Psoas muscle (tissue), 7 donors: ENCODE measurements at regions not wholly inside any gene's neighbourhood (a gene's known extent, or its start where the extent isn't known, plus 50 kb on each side); places are given as distances from the start of the nearest gene placed in this dataset.

Source experiments
- ATAC-seq, 4 donors: fragments of 200-7000 bp; cut with Tn5 transposase; one replicate each; pipeline ENCODE4 v1.9.1; 2020; ENCODE audit warnings: moderate library complexity in 3 of 4, mild to moderate bottlenecking in 2 of 4
- DNase-seq, 2 donors: peaks; one replicate each; pipeline ENCODE4 v3.0.0-alpha.2; 2020
- H3K27ac ChIP-seq: fragments of 200-600 bp; one replicate; pipeline ENCODE4 v1.8.0; 2022
- H3K27me3 ChIP-seq, 3 donors: fragments of 200-600 bp in 1 of 3; one replicate each; pipeline versions ENCODE4 v1.6.1 to v1.8.0; 2013 to 2022; ENCODE audit warnings: low read length in 2 of 3, mild to moderate bottlenecking in 2 of 3, moderate library complexity in 1 of 3; ENCODE audit not compliant: insufficient read depth in 3 of 3
- H3K36me3 ChIP-seq, 2 donors: fragments of 200-600 bp in 1 of 2; one replicate each; pipeline versions ENCODE4 v1.6.1 to v1.8.0; 2013 to 2022; ENCODE audit warnings: low read depth in 1 of 2, mild to moderate bottlenecking in 1 of 2, moderate library complexity in 1 of 2; ENCODE audit not compliant: insufficient read depth in 1 of 2
- H3K4me1 ChIP-seq: fragments of 200-600 bp; one replicate; pipeline ENCODE4 v1.8.0; 2022
- H3K4me3 ChIP-seq: fragments of 200-600 bp; one replicate; pipeline ENCODE4 v1.8.0; 2022; ENCODE audit warnings: mild to moderate bottlenecking
- H3K9me3 ChIP-seq: fragments of 200-600 bp; one replicate; pipeline ENCODE4 v1.8.0; 2022
- WGBS, 3 donors: extraction: QIAGEN DNeasy Blood & Tissue Kit; methylation state at CpG; one replicate each; pipeline versions ENCODE4 v1.1.6 to v1.1.7; 2013; 5-methylcytosine and 5-hydroxymethylcytosine counted together
- intact Hi-C, 2 donors: fragments of 100-400 bp; cut with DNase I; formaldehyde crosslinking; loops; one replicate each; pipeline versions ENCODE4 v1.11.0 to v1.14.2; 2022
- TF ChIP-seq, protein P1 (sequence below): fragments of 200-600 bp; IDR thresholded peaks from one replicate; pipeline ENCODE4 v1.8.0; 2022; ENCODE audit warnings: antibody characterized with exemption
- donor health status: healthy with polysubstance abuse.
- donor health status: DM: no; HTN: no; CAD: no; lungs with moderate emphysema.
- donor health status: Bipolar disorder and iron deficiency.
- donor health status: healthy.
- donor health status: DM: yes; HTN: yes; CAD: no.
- donor health status: DM: no; HTN: no; CAD: no.
- donor health status: DM: yes; HTN: yes; CAD: no.

DNA sequence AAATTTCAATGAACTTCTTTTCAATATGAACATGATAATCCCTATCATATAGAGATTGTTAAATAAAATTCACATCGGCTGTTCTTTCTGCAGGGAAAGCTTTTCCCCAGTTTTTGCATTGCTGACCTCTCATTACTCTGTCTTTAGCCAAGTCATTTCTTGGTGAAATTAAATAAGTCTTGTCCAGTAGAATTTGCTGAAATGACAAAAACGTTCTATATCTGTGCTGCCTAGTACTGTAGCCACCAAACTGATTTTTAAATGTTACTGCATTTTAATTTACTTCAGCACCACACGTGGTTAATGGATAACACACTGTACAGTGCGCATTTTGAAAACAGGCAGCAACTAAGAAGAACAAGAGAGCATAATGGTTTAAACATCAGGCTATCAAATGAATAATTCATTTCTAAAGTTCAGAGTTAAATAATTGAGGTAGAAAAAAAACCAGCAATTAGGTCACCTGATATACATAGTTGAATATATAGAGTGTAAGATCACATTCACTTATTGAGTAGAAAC, 178.9 kb downstream of the LIG4 start:
- intact Hi-C loops = no loop called here
- DNase-seq (no peak), ATAC-seq (no peak)
- 58 to 66% (median 58%) methylated on average over 4 of the region's 4 CpGs for WGBS, 3 donors
- Histone ChIP-seq H3K4me3 (no peak overlapping the region), H3K4me1 (no peaks in the 10 kb centered on the region), H3K36me3 (no peaks in the 10 kb centered on the region), H3K9me3 (no peaks in the 10 kb centered on the region), H3K27me3 (no peaks in the 10 kb centered on the region), H3K27ac (no peak overlapping the region)
- TF ChIP-seq, protein P1, sequence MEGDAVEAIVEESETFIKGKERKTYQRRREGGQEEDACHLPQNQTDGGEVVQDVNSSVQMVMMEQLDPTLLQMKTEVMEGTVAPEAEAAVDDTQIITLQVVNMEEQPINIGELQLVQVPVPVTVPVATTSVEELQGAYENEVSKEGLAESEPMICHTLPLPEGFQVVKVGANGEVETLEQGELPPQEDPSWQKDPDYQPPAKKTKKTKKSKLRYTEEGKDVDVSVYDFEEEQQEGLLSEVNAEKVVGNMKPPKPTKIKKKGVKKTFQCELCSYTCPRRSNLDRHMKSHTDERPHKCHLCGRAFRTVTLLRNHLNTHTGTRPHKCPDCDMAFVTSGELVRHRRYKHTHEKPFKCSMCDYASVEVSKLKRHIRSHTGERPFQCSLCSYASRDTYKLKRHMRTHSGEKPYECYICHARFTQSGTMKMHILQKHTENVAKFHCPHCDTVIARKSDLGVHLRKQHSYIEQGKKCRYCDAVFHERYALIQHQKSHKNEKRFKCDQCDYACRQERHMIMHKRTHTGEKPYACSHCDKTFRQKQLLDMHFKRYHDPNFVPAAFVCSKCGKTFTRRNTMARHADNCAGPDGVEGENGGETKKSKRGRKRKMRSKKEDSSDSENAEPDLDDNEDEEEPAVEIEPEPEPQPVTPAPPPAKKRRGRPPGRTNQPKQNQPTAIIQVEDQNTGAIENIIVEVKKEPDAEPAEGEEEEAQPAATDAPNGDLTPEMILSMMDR = no peak

DNA sequence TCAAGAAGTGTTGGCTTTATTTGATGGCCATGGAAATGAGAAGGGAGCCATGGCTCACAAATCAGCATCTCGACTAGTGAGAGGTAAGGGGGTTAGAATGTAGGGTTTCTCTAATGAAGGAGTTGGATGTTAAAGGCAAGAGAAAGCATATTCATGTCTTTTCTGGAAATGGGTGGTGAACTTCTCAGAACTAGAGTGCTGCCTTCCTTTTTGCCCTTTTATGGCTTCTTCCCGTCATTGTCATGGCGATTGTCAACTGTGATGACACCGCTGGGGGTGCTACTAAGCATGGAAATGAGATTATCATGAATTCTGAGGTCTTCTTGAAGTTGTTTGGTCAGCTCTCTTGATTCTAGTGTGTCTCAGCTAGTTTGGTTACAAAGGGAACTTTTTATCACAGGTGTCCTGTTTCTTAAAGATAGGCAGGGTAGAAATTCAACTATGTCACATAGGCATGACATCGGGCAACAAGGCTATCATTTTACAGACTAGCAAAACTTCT, 180.4 kb downstream of the LIG4 start:
- no peak overlapping the region for H3K27ac ChIP-seq
- H3K27me3 ChIP-seq = no peaks in the 10 kb centered on the region
- TF ChIP-seq, protein P1 = no peak
- no peaks in the 10 kb centered on the region for H3K36me3 ChIP-seq
- intact Hi-C loops = no loop called here
- H3K9me3 ChIP-seq = no peaks in the 10 kb centered on the region
- H3K4me3 ChIP-seq = no peak overlapping the region
- DNase-seq (no peak), ATAC-seq (no peak)
- no peaks in the 10 kb centered on the region for H3K4me1 ChIP-seq
- WGBS, 3 donors = 44 to 51% (median 50%) methylated on average over 5 of the region's 5 CpGs

DNA sequence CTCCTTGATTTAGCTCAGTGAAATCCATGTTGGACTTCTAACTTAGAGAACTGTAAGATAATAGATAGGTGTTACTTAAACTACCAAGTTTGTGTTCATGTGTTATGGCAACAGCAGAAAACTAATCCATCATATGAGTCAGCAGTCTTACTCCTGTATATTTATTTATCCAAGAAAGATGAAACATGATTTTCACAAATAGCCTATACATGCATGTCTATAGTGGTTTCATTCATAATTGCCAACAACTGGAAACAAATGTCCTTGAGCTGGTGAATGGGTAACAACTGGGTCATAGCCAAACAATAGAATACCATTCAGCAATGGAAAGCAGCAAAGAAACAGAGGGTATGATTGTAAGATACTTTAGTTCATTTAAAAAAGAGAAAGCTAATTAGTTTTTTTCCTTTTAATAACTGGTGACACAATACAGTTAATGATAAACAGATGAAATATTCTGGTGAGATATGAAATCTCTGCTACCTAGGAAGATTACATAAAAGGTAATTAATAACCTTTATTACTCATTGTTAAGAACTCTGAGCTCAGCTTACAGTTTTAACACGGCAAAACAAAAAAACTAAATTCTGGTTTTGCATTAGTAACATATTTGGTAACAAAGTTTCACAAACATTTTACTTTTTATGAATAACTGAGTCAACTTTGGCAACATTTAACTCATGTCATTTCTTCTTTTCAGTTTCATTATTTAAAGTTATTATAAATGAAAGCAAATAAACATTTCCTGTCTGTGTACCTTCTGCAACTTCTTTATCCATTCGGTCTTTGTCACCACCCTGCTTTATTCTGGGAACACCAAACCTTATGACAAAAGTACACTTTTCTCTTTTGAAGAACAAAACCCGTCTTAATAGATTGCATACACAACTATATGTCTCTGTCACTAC, 181.3 kb downstream of the LIG4 start:
- Histone ChIP-seq H3K9me3 (no peaks in the 10 kb centered on the region), H3K36me3 (no peaks in the 10 kb centered on the region), H3K4me3 (no peak overlapping the region), H3K4me1 (no peaks in the 10 kb centered on the region), H3K27me3 (no peaks in the 10 kb centered on the region), H3K27ac (no peak overlapping the region)
- no peak for DNase-seq
- intact Hi-C loops = no loop called here
- ATAC-seq = no peak
- TF ChIP-seq, protein P1 = no peak
- WGBS, 3 donors = 56 to 72% (median 71%) methylated on average over 3 of the region's 3 CpGs

GRCh38 chr13:108031865-108032264, 183.5 kb downstream of the LIG4 start:
- no peaks in the 10 kb centered on the region for H3K36me3 ChIP-seq
- no peak for DNase-seq
- WGBS, 3 donors = 60 to 71% (median 70%) methylated on average over 5 of the region's 5 CpGs
- no peak overlapping the region for H3K27ac ChIP-seq
- H3K27me3 ChIP-seq = no peaks in the 10 kb centered on the region
- TF ChIP-seq, protein P1 = no peak
- no peaks in the 10 kb centered on the region for H3K9me3 ChIP-seq
- H3K4me3 ChIP-seq = no peak overlapping the region
- ATAC-seq = no peak
- intact Hi-C loops = no loop called here
- H3K4me1 ChIP-seq = no peaks in the 10 kb centered on the region
